Chondrocyte (in vitro differentiated cells): ENCODE measurements at regions not wholly inside any gene's neighbourhood (a gene's known extent, or its start where the extent isn't known, plus 50 kb on each side); places are given as distances from the start of the nearest gene placed in this dataset.

Experiments
- DNase-seq: peaks from one replicate; pipeline ENCODE4 v3.0.0; 2021; ENCODE audit warnings: mixed read lengths, low spot score
- H3K27ac Mint-ChIP-seq: one replicate; pipeline ENCODE4 v1.8.0; 2021; ENCODE audit warnings: mild to moderate bottlenecking, moderate library complexity, mixed read lengths; ENCODE audit not compliant: unreplicated experiment
- H3K27me3 Mint-ChIP-seq: 2 replicates; pipeline ENCODE4 v1.8.0; 2021; ENCODE audit warnings: low read depth, mixed read lengths
- H3K36me3 Mint-ChIP-seq: 2 replicates; pipeline ENCODE4 v1.8.0; 2021; ENCODE audit warnings: low read depth, mixed read lengths
- H3K4me1 Mint-ChIP-seq: 2 replicates; pipeline ENCODE4 v1.8.0; 2021; ENCODE audit warnings: low read depth, mild to moderate bottlenecking, mixed read lengths
- H3K4me3 Mint-ChIP-seq: one replicate; pipeline ENCODE4 v1.8.0; 2021; ENCODE audit warnings: mild to moderate bottlenecking, moderate library complexity, mixed read lengths; ENCODE audit not compliant: unreplicated experiment
- H3K9me3 Mint-ChIP-seq: 2 replicates; pipeline ENCODE4 v1.8.0; 2021; ENCODE audit warnings: low read depth, mixed read lengths
- CTCF ChIP-seq: fragments of 200-600 bp; sonication (generic); IDR thresholded peaks from 2 replicates; pipeline ENCODE4 v1.5.0; 2021; ENCODE audit warnings: antibody characterized with exemption, mild to moderate bottlenecking, moderate library complexity

DNA sequence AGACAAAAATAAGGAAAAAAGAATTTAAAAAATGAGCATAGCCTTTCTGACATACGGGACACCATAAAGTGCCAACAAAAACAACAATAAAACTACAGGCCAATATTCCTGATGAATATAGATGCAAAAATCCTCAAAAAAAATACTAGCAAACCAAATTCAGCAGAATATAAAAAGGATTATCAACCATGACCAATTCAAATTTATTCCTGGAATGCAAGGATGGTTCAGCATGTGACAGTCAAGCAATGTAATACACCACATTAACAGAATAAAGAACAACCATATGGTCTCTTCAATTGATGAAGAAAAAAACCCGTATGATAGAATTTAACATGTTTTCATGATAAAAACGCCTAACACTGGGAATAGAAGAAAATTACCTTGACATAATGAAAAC is 341.7 kb downstream of the PYDC2 start:
- Mint-ChIP-seq H3K27me3 (peaks cover 3% of the 10 kb centered on the region), H3K4me3 (no peak overlapping the region), H3K36me3 (peaks cover 2% of the 10 kb centered on the region), H3K27ac (no peak overlapping the region), H3K9me3 (peaks cover 37% of the 10 kb centered on the region), H3K4me1 (no peaks in the 10 kb centered on the region)
- DNase-seq = no peak
- TF ChIP-seq CTCF = no peak

GRCh38 chr3:191804935-191805334 is 344.0 kb downstream of the PYDC2 start:
- no peaks in the 10 kb centered on the region for H3K4me1 Mint-ChIP-seq
- peaks cover 31% of the 10 kb centered on the region for H3K9me3 Mint-ChIP-seq
- DNase-seq = no peak
- H3K27ac Mint-ChIP-seq = no peak overlapping the region
- no peak for TF ChIP-seq CTCF
- H3K36me3 Mint-ChIP-seq = no peaks in the 10 kb centered on the region
- no peaks in the 10 kb centered on the region for H3K27me3 Mint-ChIP-seq
- H3K4me3 Mint-ChIP-seq = no peak overlapping the region

- Mint-ChIP-seq H3K27me3 (no peaks in the 10 kb centered on the region), H3K4me1 (no peaks in the 10 kb centered on the region), H3K36me3 (peaks cover 7% of the 10 kb centered on the region), H3K4me3 (no peak overlapping the region), H3K9me3 (peaks cover 37% of the 10 kb centered on the region), H3K27ac (no peak overlapping the region)
- no peak for TF ChIP-seq CTCF
- no peak for DNase-seq
Observed at GRCh38 chr3:191808073-191808472, 347.1 kb downstream of the PYDC2 start.

DNA sequence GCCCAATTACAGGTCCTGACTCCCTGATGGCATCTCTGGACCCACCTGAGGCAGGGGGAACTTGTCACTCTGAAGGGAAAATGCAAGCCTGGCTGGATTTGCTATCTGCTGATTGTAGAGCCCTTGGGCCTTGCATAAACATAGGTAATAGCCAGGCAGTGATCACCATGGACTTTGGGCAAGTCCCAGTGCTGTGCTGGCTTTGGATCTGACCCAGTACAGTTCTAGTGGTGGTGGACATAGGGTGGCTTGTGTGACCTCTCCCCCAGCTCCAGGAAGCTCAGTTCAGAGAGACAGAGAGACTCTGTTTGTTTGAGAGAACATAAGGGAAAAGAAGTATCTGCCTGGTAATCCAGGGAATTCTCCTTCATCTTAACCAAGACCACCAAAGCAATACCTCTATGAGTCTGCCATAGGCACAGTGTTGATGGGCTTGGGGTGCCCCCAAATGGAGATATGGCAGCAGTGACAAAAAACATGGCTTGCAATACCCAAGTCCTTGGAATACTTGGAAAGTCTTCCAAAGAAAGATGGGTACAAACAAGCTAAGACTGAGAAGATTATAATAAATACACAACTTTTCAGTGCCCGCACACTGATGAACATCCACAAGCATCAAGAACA is 348.5 kb downstream of the PYDC2 start:
- peaks cover 10% of the 10 kb centered on the region for H3K36me3 Mint-ChIP-seq
- no peak overlapping the region for H3K4me3 Mint-ChIP-seq
- H3K9me3 Mint-ChIP-seq = peaks cover 44% of the 10 kb centered on the region
- no peak overlapping the region for H3K27ac Mint-ChIP-seq
- no peaks in the 10 kb centered on the region for H3K27me3 Mint-ChIP-seq
- TF ChIP-seq CTCF = peak; percentile 28
- DNase-seq = no peak
- H3K4me1 Mint-ChIP-seq = no peaks in the 10 kb centered on the region

DNA sequence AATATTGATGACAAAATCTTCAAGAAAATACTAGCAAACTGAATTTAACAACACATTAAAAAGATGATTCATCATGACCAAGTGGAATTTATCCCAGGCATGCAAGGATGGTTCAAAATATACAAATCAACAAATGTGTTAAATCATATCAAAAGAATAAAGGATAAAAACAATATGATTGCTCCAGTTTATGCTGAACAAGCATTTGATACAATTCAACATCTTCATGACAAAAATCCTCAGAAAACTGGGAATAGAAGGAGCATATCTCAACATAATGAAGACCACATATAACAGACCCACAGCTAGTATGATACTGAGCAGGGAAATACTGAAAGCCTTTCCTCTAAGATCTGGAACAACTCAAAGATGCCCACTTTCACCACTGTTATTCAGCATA is 352.3 kb downstream of the PYDC2 start:
- peaks cover 44% of the 10 kb centered on the region for H3K9me3 Mint-ChIP-seq

More for the DNA sequence above, 352.3 kb downstream of the PYDC2 start:
- no peak for DNase-seq
- H3K4me1 Mint-ChIP-seq = no peaks in the 10 kb centered on the region
- TF ChIP-seq CTCF = no peak
- H3K27ac Mint-ChIP-seq = no peak overlapping the region
- peaks cover 10% of the 10 kb centered on the region for H3K36me3 Mint-ChIP-seq
- H3K27me3 Mint-ChIP-seq = no peaks in the 10 kb centered on the region
- no peak overlapping the region for H3K4me3 Mint-ChIP-seq
